GM10248 (cell line): ENCODE measurements at regions not wholly inside any gene's neighbourhood (a gene's known extent, or its start where the extent isn't known, plus 50 kb on each side); places are given as distances from the start of the nearest gene placed in this dataset.
"Not testable (repeated sequence)": the region's sequence is repeated elsewhere in the genome, so short reads cannot be mapped to it uniquely, and the experiment has no call there.

ENCODE experiments used
- CTCF ChIA-PET: fragments of 300-600 bp; sonication (Branson Sonifier 250); formaldehyde crosslinking; extraction: SDS; loops from one replicate; lab custom pipeline; 2021; ENCODE audit warnings: antibody characterized with exemption; lab: Yijun Ruan, JAX
- POLR2A ChIA-PET: fragments of 350-650 bp; sonication (Branson Sonifier 250); formaldehyde crosslinking; extraction: SDS; loops from one replicate; lab custom pipeline; 2020; ENCODE audit warnings: antibody characterized with exemption; lab: Yijun Ruan, JAX
- DNase-seq: peaks from one replicate; pipeline ENCODE4 v3.0.0; 2012; ENCODE audit errors: extremely low spot score
- TF ChIP-seq, protein P1 (sequence below): IDR thresholded peaks from 2 replicates; pipeline ENCODE4 v1.5.1; 2012; ENCODE audit warnings: mild to moderate bottlenecking, low read depth; ENCODE audit errors: extremely low read depth, missing control alignments, control extremely low read depth

- no peak for DNase-seq
- TF ChIP-seq, protein P1, sequence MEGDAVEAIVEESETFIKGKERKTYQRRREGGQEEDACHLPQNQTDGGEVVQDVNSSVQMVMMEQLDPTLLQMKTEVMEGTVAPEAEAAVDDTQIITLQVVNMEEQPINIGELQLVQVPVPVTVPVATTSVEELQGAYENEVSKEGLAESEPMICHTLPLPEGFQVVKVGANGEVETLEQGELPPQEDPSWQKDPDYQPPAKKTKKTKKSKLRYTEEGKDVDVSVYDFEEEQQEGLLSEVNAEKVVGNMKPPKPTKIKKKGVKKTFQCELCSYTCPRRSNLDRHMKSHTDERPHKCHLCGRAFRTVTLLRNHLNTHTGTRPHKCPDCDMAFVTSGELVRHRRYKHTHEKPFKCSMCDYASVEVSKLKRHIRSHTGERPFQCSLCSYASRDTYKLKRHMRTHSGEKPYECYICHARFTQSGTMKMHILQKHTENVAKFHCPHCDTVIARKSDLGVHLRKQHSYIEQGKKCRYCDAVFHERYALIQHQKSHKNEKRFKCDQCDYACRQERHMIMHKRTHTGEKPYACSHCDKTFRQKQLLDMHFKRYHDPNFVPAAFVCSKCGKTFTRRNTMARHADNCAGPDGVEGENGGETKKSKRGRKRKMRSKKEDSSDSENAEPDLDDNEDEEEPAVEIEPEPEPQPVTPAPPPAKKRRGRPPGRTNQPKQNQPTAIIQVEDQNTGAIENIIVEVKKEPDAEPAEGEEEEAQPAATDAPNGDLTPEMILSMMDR, result no peak
- ChIA-PET CTCF (interaction anchor here (0.8 to 8.1 kb wide), 32 partner anchors 9 to 264 kb away, joined by 3 to 80 read pairs (median 4); no protein-coding TSS in a partner anchor), POLR2A (no interaction called here)
Observed at GRCh38 chr19:29873801-29874575, 62.2 kb downstream of the CCNE1 start.

- POLR2A ChIA-PET, result no interaction called here
- CTCF ChIA-PET, result interaction anchor here (1.1 to 5.6 kb wide), 4 partner anchors 16 to 146 kb away, joined by 3 to 53 read pairs (median 6); no protein-coding TSS in a partner anchor
- TF ChIP-seq, protein P1, result no peak
- DNase-seq, result no peak
Observed at GRCh38 chr19:29875931-29876330, 64.1 kb downstream of the CCNE1 start.

- no peak for DNase-seq
- TF ChIP-seq, protein P1, result no peak
- ChIA-PET POLR2A (no interaction called here), CTCF (interaction anchor here (0.7 to 5.6 kb wide), 5 partner anchors 16 to 160 kb away, joined by 3 to 53 read pairs (median 3); no protein-coding TSS in a partner anchor)
Observed at GRCh38 chr19:29876414-29876813, 64.6 kb downstream of the CCNE1 start.

DNA sequence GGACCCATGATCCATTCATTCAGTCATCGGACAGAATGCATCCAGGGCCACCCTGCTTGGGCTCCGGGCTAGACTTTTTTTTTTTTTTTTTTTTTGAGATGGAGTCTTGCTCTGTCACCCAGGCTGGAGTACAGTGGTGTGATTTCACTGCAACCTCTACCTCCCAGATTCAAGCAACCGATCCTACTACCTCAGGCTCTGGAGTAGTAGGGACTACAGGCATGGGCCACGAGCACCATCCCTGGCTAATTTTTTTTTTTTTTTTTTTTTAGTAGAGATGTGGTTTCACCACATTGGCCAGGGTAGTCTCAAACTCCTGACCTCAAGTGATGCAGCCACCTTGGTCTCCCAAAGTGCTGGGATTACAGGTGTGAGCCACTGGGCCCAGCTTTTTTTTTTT is 65.1 kb downstream of the CCNE1 start:
- CTCF ChIA-PET, result interaction anchor here (0.7 to 1.5 kb wide), 4 partner anchors 15 to 161 kb away, joined by 3 to 8 read pairs (median 3); no protein-coding TSS in a partner anchor
- DNase-seq, POLR2A ChIA-PET: not testable (repeated sequence)

- CTCF ChIA-PET, result interaction anchor here (0.8 to 1.9 kb wide), 8 partner anchors 9 to 151 kb away, joined by 3 to 7 read pairs (median 4); no protein-coding TSS in a partner anchor
- POLR2A ChIA-PET, result no interaction called here
- no peak for DNase-seq
- TF ChIP-seq, protein P1, result no peak
Observed at GRCh38 chr19:29878973-29879654, 62.9 kb upstream of the URI1 start.

GRCh38 chr19:29879655-29879974 is 62.4 kb upstream of the URI1 start:
- no peak for DNase-seq
- ChIA-PET CTCF (interaction anchor here (0.8 to 1.9 kb wide), 8 partner anchors 8 to 151 kb away, joined by 3 to 7 read pairs (median 4); no protein-coding TSS in a partner anchor), POLR2A (no interaction called here)
- TF ChIP-seq, protein P1, result no peak
